ENCODE measurements at regions not wholly inside any gene's neighbourhood (a gene's known extent, or its start where the extent isn't known, plus 50 kb on each side); places are given as distances from the start of the nearest gene placed in this dataset.

DNA sequence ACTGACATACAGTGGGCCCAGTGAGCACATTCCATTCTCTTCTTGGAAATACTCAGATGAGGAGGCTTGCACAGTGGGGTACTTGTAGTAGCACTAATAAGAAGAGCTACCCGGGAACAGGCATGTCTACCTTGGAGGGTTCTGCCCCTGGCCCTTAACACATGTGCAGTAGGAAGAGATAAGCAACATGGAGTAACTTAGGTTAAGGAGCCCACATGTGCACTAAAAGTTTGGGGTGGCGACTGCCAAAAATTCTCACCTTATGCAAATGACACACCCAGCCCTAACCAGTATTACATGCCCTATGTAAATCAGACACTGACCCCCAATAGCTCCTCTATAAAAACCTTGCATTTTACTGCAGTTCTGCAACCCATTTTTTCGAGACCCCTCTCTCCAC lies 1313.3 kb downstream of the KCNT2 start:
- Histone ChIP-seq H4K20me1 (ENCODE audit: insufficient read depth, low read length) (no peaks in the 10 kb centered on the region), H3K36me3 (ENCODE audit: insufficient read depth, low read length) (no peaks in the 10 kb centered on the region), H2AFZ (ENCODE audit: low read length) (no peak overlapping the region), H3K4me2 (ENCODE audit: low read length) (no peak overlapping the region), H3K27ac (ENCODE audit: low read depth, low read length, poor library complexity, severe bottlenecking) (no peak overlapping the region), H3K79me2 (ENCODE audit: insufficient read depth, low read depth, low read length) (no peaks in the 10 kb centered on the region), H3K4me1 (ENCODE audit: insufficient read depth, low read length, poor library complexity, severe bottlenecking) (no peaks in the 10 kb centered on the region), H3K4me3 (ENCODE audit: low read depth, low read length, poor library complexity, severe bottlenecking) (no peak overlapping the region), H3K9me3 (ENCODE audit: low read length) (no peaks in the 10 kb centered on the region), H3K9me2 (ENCODE audit: insufficient read depth, low read length) (no peaks in the 10 kb centered on the region)
- no TSS peak for BruUV-seq (replicated peaks)
- ChIA-PET CTCF (ENCODE audit: unreplicated experiment) (no interaction called here), POLR2A (interaction anchor here (0.7 kb wide), 1 partner anchor 686 kb away, joined by 4 read pairs; no protein-coding TSS in a partner anchor)
- no peak for DNase-seq (ENCODE audit: low spot score)
- TF ChIP-seq, protein P1, sequence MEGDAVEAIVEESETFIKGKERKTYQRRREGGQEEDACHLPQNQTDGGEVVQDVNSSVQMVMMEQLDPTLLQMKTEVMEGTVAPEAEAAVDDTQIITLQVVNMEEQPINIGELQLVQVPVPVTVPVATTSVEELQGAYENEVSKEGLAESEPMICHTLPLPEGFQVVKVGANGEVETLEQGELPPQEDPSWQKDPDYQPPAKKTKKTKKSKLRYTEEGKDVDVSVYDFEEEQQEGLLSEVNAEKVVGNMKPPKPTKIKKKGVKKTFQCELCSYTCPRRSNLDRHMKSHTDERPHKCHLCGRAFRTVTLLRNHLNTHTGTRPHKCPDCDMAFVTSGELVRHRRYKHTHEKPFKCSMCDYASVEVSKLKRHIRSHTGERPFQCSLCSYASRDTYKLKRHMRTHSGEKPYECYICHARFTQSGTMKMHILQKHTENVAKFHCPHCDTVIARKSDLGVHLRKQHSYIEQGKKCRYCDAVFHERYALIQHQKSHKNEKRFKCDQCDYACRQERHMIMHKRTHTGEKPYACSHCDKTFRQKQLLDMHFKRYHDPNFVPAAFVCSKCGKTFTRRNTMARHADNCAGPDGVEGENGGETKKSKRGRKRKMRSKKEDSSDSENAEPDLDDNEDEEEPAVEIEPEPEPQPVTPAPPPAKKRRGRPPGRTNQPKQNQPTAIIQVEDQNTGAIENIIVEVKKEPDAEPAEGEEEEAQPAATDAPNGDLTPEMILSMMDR (conservative IDR thresholded peaks at IDR 0.05; ENCODE audit: low read length): no peak
- TF ChIP-seq EZH2phosphoT487 (IDR thresholded peaks at IDR 0.05; ENCODE audit: borderline replicate concordance, low read depth, low read length): no peak
- intact Hi-C loops (cut with micrococcal nuclease; ENCODE audit: unreplicated experiment): no loop called here

DNA sequence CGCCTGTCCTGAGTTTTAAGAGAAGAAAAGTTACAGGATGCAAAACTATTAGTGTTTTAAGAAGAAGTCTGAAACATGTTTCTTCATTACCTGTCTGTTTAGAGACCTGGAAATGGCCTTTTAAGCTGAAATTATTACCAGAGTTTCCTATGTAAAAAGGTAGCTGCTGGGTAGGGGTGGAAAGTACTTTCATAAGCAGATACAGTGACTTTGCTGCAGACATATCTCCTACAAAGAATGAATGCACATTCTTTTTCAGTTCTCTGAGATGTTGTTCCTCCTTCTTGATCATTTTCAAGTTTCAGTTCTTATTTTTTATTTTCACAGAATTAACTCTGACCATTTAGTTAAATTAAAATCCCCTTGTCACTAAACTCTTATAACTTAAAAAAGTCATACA lies 1329.6 kb downstream of the KCNT2 start:
- Histone ChIP-seq H3K4me3 (ENCODE audit: low read depth, low read length, poor library complexity, severe bottlenecking) (no peak overlapping the region), H3K36me3 (ENCODE audit: insufficient read depth, low read length) (no peaks in the 10 kb centered on the region), H3K9me2 (ENCODE audit: insufficient read depth, low read length) (no peaks in the 10 kb centered on the region), H3K4me1 (ENCODE audit: insufficient read depth, low read length, poor library complexity, severe bottlenecking) (no peaks in the 10 kb centered on the region), H3K27ac (ENCODE audit: low read depth, low read length, poor library complexity, severe bottlenecking) (no peak overlapping the region), H3K4me2 (ENCODE audit: low read length) (no peak overlapping the region), H2AFZ (ENCODE audit: low read length) (no peak overlapping the region), H3K79me2 (ENCODE audit: insufficient read depth, low read depth, low read length) (no peaks in the 10 kb centered on the region), H4K20me1 (ENCODE audit: insufficient read depth, low read length) (no peaks in the 10 kb centered on the region), H3K9me3 (ENCODE audit: low read length) (no peaks in the 10 kb centered on the region)
- BruUV-seq (replicated peaks): no TSS peak
- ChIA-PET CTCF (ENCODE audit: unreplicated experiment) (no interaction called here), POLR2A (no interaction called here)
- DNase-seq (ENCODE audit: low spot score): no peak
- TF ChIP-seq, protein P1 (conservative IDR thresholded peaks at IDR 0.05; ENCODE audit: low read length): no peak
- no peak for TF ChIP-seq EZH2phosphoT487 (IDR thresholded peaks at IDR 0.05; ENCODE audit: borderline replicate concordance, low read depth, low read length)
- intact Hi-C loops (cut with micrococcal nuclease; ENCODE audit: unreplicated experiment): no loop called here

DNA sequence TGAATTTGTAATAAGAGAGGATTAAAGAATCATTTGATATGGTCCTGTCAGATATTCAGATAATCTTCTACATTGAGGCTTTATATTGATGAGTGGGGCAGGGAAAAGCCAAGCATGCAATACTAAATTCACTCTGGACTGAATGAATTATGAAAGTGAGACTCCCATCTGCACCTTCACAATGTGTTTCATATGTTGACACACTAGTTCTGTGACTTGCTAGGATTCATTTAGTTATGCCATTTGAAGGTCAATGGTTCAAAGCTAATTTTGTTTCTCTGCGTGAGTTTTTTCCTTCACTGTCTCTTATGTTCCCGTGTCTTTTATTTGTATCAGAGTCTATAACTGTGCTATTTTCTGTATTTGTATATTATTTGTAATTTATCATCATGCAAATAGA lies 1332.5 kb downstream of the KCNT2 start:
- ChIA-PET CTCF (ENCODE audit: unreplicated experiment) (no interaction called here), POLR2A (no interaction called here)
- no peaks in the 10 kb centered on the region for H3K79me2 ChIP-seq (ENCODE audit: insufficient read depth, low read depth, low read length)
- H3K4me3 ChIP-seq (ENCODE audit: low read depth, low read length, poor library complexity, severe bottlenecking): no peak overlapping the region
- H3K9me2 ChIP-seq (ENCODE audit: insufficient read depth, low read length): no peaks in the 10 kb centered on the region
- H3K27ac ChIP-seq (ENCODE audit: low read depth, low read length, poor library complexity, severe bottlenecking): no peak overlapping the region
- H3K4me2 ChIP-seq (ENCODE audit: low read length): no peak overlapping the region
- intact Hi-C loops (cut with micrococcal nuclease; ENCODE audit: unreplicated experiment): no loop called here
- H3K4me1 ChIP-seq (ENCODE audit: insufficient read depth, low read length, poor library complexity, severe bottlenecking): no peaks in the 10 kb centered on the region
- no peak for DNase-seq (ENCODE audit: low spot score)
- no peaks in the 10 kb centered on the region for H3K9me3 ChIP-seq (ENCODE audit: low read length)
- H4K20me1 ChIP-seq (ENCODE audit: insufficient read depth, low read length): no peaks in the 10 kb centered on the region
- BruUV-seq (replicated peaks): no TSS peak
- TF ChIP-seq EZH2phosphoT487 (IDR thresholded peaks at IDR 0.05; ENCODE audit: borderline replicate concordance, low read depth, low read length): no peak
- TF ChIP-seq, protein P1 (conservative IDR thresholded peaks at IDR 0.05; ENCODE audit: low read length): no peak
- H3K36me3 ChIP-seq (ENCODE audit: insufficient read depth, low read length): no peaks in the 10 kb centered on the region
- H2AFZ ChIP-seq (ENCODE audit: low read length): no peak overlapping the region
